Amygdala (tissue), 56 donors: ENCODE measurements at regions not wholly inside any gene's neighbourhood (a gene's known extent, or its start where the extent isn't known, plus 50 kb on each side); places are given as distances from the start of the nearest gene placed in this dataset.
A peak's percentile ranks its signal among the peaks of the same experiment; 100 is the strongest.

Source experiments
- DNase-seq, 56 donors: peaks; one replicate each; lab custom pipeline; 2025; lab: John Stamatoyannopoulos, UW

DNA sequence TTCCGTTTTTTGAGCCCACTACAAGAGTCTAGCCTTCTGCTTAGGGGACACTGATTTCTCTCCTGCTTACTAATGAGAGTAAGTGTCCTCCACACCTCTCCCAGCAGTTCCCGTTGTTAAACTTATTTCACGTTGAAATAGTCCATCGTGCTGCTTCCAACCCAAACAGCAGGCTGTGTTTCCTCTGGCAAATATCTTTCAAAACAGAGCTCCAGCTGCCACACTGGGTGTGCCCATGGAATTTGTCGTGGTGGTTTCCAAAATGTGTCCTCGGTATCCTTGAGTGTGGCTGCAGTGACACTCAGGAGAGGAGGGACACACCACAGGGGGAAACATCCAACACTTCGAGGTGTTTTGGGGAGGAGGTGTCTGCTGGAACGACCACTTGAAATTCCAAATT lies 176.5 kb upstream of the RALGAPA2 start:
- no peak for DNase-seq

DNA sequence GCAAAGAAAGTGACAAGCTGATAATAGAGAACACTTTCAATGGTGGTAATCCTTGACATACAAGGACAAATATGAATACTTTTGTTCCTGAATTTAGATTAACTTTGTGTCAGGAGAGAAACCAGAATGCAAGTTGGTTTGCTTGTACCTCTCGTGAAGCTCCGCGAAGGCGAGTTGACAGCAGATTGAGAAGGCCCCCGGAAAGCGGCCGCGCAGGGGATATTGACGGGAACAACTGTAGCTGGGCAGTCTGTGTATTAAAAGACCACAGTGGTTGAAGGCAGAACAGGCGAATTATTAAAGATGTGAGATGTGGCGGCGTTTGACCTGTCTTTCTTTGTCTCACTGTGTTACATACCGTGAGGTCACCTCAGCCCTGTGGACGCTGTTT lies 175.8 kb upstream of the RALGAPA2 start:
- no peak for DNase-seq

DNA sequence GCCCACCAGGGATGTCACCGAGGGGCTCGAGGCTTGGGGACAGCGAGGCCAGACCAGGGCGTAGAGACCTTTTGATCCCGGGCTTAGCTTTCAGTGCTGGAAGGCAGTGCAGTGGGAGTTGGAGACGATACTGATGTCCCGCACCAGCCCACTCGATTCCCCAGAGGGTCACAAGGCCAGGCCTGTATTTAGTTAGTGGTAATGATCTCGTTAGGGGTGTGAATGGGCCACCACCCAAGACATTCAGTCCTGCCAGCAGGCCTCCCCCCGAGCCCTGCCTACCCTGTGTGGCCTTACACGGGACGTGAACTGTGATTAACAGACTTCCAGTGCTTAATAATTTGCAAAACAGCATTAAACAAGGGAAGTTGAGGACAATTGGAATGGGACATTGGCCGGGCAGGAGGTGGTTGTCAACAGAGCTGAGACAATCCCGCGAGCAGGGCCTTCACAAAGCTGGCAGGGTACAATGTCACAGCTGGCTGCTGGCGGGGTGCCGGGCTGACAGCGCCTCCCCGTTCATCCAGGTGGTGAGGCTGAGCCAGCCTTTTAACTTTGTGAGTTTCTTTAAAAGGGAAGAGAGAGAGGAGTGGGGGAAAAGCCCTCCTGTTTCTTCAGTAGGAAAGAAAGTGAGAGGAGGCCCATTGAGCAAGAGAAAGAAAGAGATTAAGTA lies 175.3 kb upstream of the RALGAPA2 start:
- DNase-seq = peak in 4 of 56 donors; percentile 4 to 21 (median 10)

DNA sequence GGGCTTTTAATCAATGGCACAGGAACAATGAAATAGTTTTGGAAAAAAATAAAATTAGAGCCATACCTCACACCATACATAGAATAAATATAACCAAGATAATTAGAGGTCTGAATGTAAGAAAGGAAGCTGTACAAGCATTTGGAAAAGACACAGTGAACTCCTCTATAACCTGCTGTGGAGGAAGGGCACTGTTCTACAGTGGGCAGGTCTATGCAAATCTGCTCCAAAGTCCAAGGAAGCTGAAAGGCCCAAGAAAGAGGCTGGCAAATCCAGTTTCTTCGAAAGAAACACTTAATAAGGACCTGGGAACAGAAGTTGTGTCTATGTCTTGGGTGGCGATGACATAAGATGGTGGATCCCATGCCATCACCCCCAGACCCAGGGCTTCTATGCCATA lies 169.4 kb upstream of the RALGAPA2 start:
- DNase-seq = no peak

DNA sequence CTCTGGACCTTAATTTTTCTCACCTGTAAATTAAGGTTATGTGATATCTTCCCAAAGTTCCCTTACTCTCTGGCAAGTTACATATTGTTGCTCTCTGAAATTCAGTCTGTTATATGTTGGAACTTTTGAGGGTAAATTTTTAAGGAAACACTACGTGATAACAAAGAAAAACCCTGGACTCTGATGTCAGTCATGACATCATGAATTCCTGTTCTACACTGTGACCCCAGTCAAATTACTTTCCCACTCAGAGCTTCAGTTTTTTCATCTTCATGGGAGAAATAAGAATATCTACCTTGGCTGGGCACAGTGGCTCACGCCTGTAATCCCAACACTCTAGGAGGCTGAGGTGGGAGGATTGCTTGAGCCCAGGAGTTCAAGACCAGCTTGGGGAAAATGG lies 164.6 kb upstream of the RALGAPA2 start:
- DNase-seq = no peak

DNA sequence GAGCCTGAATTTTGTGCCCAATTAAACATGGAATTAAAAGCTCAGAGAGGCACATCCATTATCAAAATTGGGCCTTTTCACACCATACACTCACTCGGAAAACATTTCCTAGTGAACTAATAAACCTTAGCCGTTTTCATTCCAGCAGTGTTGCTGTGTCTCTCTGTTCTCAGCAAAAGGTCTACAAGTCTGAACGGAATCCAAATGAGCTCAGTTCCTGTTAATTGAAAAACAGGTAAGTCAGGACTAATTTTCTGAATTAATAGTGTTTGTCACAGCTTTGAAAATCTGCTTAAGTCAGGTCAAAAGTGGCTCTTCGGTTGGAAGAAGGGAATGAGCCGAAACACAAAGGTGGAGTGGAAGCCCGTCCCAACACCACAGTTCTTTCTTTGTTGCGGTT lies 163.3 kb upstream of the RALGAPA2 start:
- no peak for DNase-seq

DNA sequence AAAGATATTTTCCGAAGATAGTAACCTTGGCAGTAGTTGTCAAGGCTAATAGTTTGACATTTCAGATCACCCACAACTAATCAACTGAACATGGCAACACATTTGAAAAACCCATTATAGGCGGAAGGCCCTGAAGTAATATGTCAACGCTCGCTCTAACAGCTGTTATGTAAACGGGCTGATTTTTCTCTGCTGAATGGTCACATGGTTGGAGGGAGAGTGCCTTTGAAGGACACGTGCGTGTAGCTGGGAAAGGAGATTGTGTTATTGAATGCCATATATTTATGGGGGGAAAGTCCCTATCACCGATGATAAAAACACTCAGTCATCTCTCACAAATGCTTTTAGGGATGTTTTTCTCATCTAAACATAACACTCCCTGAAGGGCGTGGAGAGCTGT lies 160.0 kb upstream of the RALGAPA2 start:
- DNase-seq = no peak

DNA sequence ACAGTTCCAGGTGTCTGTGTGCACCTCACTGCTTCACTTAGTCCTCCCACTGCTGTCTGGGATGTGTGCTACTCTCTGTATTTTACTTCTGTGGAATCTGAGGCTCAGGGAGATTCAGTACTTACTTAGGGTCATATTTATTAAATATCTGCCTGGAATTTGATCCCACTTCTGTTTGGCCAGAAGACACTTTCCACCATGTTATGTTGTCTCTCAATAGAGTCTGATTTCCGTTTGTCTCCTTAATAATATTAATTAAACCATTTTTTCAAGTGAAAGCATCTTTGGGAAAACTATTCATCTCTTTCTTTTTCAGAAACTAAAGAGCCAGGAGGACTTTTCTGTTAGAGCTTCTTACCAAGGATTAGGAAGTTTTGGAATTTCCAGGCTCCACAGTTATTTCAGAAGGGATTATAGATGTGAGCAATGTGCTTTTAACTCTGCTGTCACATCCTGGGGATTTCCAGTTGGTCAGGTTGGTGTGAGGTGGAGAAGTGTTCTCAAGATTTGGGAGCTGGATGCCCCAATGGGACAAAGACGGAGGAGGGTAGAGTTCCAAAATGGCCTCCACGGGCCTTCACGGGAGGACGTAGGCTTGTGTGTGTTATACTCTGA lies 156.8 kb upstream of the RALGAPA2 start:
- no peak for DNase-seq

DNA sequence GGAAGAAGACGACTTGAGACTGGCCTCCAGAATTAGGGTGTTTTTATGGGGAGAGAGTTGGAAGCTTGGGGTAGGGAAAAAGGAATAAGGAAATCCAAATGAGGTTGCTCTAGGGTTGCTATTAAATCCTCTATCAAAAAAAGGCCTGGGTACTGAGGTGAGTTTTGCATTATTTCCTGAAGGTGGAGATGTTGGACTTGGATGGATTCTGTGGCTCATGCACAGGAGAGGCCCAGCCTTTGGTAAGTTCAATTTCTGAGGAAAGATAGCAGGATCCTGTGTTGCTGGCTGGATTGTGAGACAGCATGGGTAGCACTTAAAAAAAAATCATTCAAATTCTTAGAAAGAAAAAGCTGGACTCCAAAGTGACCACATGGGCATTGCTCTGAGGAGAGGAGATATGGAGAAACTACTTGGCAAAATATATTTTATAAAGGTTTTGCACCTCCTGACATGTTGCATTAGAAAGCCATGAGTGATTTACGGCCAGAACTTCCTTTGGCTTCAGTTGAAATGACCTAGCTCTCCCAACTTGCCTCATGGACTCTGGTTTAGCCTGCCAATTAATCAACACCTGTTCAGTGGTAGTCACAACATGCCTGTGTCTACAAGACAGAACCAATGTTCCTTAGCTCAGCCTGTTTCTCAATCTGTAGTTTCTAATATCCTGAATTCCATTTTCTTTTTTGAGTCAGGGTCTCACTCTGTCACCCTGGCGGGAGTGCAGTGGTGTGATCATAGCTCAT lies 152.1 kb upstream of the RALGAPA2 start:
- peak in 3 of 56 donors; percentile 10 to 28 (median 23) for DNase-seq

DNA sequence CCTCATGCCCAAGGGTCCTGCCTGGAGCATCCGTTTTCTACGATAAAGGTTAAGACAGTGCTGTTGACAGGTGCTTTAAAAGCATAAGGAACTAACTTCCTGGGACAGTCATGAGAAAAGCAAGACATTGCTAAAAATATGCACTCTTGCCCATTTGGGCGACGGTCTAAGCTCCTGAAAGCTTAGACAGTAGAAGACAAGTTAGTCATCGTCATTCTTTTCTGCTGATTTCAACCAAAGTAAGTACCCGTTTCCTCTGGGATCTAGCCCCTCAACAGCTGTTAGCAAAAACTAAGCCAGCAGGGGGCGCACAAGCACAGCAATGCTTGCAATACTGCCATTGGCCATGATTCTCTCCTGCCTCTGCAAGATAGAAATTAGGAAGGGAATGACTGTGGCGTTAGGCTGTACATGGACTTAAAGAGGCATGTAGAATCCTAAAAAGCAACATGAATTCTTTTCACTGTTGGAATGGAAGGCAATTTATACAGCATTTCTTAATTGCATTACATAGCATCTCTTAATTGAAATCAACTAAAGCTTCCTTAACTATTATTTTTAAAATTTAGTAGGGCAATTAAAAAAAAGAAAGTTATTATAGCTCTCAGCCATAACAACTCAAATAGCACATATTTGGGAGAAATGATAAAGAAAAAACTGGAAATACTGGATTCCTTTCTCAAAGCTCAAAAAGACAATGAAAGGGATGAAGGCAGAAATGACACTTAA lies 147.8 kb upstream of the RALGAPA2 start:
- peak; percentile 29 to 96 (median 74) for DNase-seq

DNA sequence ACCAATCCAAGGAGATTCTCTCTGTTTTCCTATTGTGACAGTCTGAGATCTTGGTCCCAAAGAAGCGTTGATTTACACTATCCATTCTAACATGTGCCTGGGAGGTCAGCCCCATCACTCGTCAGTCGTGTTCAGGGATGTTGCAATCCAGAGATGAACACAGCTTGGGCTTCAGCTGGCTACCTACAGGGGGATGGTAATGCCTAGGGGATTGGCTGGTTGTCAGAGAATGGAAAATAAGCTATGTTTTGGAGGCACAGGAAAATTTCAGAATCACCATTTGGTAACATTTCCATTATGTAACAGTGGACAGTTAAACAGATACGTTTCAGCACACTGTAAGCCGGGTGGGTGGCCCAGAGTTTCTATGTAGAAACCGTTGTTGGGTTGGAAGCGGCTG lies 147.1 kb upstream of the RALGAPA2 start:
- DNase-seq = no peak

DNA sequence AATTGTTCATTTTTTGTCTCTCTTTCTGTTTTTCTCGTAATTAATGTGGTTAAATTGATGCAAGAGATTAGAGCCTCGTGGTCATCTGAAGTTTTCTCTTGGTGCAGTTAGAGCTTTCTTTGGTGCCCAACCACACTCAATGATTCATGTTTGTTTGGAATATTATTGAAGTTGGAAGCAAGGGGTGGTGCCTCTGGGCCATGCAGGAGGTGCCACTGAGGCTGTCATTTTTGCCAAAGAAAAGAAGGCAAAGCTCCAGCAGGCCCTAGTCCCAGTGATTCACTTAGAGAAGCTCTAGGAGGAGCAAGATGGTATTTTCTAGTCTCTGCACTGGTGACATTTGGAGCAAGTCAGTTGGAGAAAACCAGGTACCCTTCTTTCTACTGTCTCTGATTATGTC lies 144.5 kb upstream of the RALGAPA2 start:
- DNase-seq = no peak

DNA sequence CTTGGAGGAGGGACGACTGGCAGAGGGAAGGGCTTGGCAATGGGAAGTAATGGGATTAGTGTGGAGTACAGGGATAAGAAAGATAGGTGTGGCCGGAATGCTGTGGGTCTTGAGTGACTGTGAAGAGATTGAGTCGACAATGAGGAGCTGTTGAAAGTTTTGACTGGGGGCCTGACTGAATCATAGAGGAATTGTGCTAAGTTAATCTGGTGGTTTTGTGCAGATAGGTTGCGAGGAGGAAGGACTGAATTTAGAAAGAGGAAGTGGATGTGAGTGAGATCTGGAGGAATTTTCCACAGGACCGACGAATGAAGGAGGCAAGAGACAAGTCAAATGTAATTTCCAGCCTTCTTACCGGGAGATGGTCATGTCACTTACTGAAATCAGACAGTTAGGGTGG lies 143.9 kb upstream of the RALGAPA2 start:
- DNase-seq = no peak

DNA sequence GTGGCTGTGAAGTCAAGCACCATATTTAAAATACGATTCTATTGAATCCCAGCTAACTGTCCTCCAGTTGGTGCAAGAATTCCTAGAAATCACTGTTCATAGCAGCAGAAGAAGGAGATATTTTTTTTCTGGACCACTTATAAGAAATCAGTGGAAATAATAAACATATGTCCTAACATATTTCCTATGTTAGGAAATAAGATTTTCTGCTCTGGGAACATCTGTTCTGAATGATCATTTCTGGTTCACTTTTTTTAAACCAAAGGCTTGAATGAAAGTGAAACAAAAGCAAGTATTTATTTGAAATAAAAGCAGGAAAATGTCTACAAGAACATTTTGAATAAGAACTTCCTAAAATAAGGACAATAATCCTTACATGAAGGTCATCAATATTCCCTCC lies 138.9 kb upstream of the RALGAPA2 start:
- DNase-seq = no peak

DNA sequence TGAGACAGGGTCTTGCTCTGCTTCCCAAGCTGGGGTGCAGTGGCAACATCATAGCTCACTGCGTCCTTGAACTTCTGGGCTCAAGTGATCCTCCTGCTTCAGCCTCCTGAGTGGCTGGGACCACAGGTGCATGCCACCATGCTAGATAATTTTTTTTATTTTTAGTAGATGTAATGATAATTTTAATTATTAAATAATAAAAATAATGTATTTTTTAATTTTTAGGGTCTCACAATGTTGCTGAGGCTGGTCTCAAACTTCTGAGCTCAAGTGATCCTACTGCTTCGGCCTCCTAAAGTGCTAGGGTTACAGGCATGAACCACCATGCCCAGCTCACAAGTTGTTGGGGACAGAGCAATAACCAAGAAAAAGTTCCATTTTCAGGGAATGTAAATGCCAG lies 138.0 kb upstream of the RALGAPA2 start:
- DNase-seq = no peak

DNA sequence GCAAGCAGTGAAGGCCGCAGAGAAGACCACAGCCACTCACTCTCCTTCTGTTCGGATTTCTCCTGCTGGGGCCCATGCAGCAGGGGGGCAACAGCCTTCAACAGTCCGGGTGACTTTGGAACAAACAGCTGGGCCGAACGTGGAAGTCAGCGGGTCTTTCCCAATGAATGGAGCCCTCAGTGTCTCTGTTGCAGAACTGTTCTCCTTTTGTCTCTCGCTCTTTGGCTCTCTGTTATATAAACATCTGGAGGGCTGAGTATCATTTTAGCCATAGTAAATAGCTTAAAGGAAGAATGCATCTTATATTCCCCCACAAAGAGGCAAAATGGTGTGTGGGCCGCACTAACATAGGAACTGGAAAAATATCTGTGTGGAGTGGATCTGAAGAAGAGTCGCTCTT lies 136.7 kb upstream of the RALGAPA2 start:
- DNase-seq = peak in 51 of 56 donors; percentile 5 to 87 (median 64)

DNA sequence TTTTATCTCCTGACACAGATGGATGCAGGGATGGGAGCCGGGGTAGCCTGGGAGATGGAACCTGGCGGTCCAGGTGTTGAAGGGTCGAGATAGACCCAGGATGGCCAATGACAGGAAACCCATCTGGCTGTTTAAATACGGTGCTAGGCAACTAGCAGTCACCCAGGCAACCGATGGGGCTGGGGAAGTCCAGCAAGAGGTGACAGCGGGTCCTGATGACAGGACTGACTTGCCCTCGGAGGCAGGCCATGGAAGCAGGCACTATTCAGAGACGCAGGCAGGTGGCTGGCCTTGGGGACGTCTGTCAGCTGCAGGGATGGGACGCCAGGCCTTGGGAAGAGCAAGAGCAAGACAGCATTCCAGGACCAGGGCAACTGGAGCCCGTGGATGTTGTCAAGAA lies 135.4 kb upstream of the RALGAPA2 start:
- DNase-seq = no peak

DNA sequence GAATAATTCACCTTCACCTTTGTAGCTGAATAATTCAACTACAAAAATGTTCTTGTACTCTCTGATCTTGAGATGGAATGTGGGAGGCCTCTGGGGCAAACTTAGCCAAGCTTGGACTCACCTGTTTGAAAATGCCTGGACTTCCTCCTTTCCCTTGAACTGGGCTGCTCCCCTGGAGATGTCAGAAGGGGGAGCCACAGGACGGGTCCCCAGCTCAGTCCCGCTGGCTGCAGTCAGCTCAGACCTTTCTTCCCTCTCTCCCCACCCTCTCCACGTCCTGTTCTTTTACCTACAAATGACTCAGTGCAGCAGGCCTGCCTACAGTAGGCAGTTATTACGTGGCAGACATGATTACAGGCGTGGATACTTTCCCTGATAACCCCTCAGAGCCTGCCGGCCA lies 131.5 kb upstream of the RALGAPA2 start:
- peak in 1 of 56 donors; percentile 14 for DNase-seq

DNA sequence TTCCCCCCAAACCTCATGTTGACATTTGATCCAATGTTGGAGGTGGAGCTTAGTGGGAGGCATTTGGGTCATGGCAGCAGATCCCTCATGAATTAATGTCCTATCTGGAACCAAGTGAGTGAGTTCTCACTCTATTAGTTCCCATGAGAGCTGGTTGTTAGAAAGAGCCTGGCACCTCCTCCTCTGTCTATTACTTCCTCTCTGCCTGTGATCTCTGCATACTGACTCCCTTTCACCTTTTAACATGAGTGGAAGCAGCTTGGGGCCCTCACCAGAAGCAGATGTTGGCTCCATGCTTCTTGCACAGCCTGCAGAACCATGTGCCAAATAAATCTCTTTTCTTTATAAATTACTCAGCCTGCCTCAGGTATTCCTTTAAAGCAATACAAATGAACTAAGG lies 127.3 kb upstream of the RALGAPA2 start:
- DNase-seq = no peak

DNA sequence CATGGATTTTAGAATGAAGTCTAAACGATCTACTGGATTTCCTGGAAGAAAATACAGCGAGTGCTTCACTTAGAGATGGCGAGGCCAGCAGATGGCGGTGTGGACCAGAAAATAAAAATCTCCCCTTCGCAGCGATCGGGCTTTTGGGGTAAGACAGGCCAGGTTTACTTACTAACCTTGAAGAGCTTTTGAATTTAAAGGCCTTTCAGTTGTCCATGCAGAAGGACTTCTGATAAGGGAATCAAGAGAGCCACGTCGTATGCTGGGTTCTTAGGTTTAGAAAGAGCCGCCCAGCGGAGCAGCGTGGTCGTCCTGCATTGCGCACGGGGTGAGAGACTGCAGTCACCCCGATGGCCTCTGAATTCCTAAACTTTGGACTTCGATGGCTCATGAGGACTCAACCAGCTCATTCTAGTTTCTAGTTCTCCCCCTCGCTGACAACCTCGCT lies 125.2 kb upstream of the RALGAPA2 start:
- DNase-seq = peak in 47 of 56 donors; percentile 3 to 83 (median 42)

DNA sequence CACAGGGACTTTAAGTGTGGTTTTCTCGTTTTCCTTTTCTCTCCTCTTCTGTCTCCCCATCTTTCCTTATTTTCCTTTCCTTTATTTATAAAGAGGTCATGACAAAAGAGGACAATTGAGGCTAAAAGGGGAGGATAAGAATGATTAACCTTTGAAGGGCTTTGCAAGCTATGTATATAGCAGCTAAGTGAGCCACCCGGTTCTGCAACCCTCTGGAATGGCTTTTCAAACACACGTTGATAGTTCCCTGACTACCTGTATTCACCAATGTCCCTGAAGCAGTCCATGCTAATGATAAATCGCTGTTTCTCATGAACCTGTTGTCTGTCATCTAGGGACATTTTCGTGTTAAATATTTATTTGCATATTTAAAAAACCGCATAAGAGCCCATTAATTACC lies 124.4 kb upstream of the RALGAPA2 start:
- DNase-seq = no peak
